ENCODE measurements at regions not wholly inside any gene's neighbourhood (a gene's known extent, or its start where the extent isn't known, plus 50 kb on each side); places are given as distances from the start of the nearest gene placed in this dataset.

- no peak for DNase-seq
- POLR2A ChIA-PET: no interaction called here
- no peak overlapping the region for H3K4me3 Mint-ChIP-seq
- peaks cover 0 to 2% (median 0%) of the 10 kb centered on the region in 5 donors for H3K27me3 Mint-ChIP-seq
- H3K9me3 Mint-ChIP-seq: peaks cover 0 to 2% (median 0%) of the 10 kb centered on the region in 9 donors
- H3K4me1 Mint-ChIP-seq: peaks cover 7 to 14% (median 9%) of the 10 kb centered on the region in 4 donors
- no peak overlapping the region for H3K27ac Mint-ChIP-seq
- no peak for ATAC-seq
- no peaks in the 10 kb centered on the region for H3K36me3 Mint-ChIP-seq
Measured at GRCh38 chr2:8022908-8023640, 658.8 kb upstream of the ID2 start.

- peaks cover 7 to 14% (median 9%) of the 10 kb centered on the region in 4 donors for H3K4me1 Mint-ChIP-seq
- POLR2A ChIA-PET: no interaction called here
Measured at GRCh38 chr2:8024506-8024905, 657.4 kb upstream of the ID2 start.

GRCh38 chr2:8026381-8026780, 655.5 kb upstream of the ID2 start:
- POLR2A ChIA-PET: no interaction called here
- H3K4me1 Mint-ChIP-seq: peaks cover 7 to 14% (median 9%) of the 10 kb centered on the region in 4 donors
- H3K36me3 Mint-ChIP-seq: no peaks in the 10 kb centered on the region
- no peak overlapping the region for H3K4me3 Mint-ChIP-seq
- peak overlapping the region in 1 of 10 donors; percentile 63 for H3K27ac Mint-ChIP-seq
- peaks cover 0 to 2% (median 0%) of the 10 kb centered on the region in 5 donors for H3K27me3 Mint-ChIP-seq
- no peak for DNase-seq
- H3K9me3 Mint-ChIP-seq: no peaks in the 10 kb centered on the region
- no peak for ATAC-seq

More at GRCh38 chr2:8024506-8024905, 657.4 kb upstream of the ID2 start:
- Mint-ChIP-seq H3K9me3 (peaks cover 0 to under 1% (median 0%) of the 10 kb centered on the region in 9 donors), H3K27ac (no peak overlapping the region), H3K4me3 (no peak overlapping the region), H3K27me3 (peaks cover 0 to 2% (median 0%) of the 10 kb centered on the region in 5 donors), H3K36me3 (no peaks in the 10 kb centered on the region)
- ATAC-seq (no peak), DNase-seq (no peak)

- H3K36me3 Mint-ChIP-seq: no peaks in the 10 kb centered on the region
- no peak for DNase-seq
- peak overlapping the region in 1 of 10 donors; percentile 86 for H3K27ac Mint-ChIP-seq
Measured at GRCh38 chr2:8027387-8027786, 654.5 kb upstream of the ID2 start.

GRCh38 chr2:8028036-8028435, 653.8 kb upstream of the ID2 start:
- Mint-ChIP-seq H3K4me3 (no peak overlapping the region), H3K9me3 (no peaks in the 10 kb centered on the region), H3K36me3 (no peaks in the 10 kb centered on the region), H3K4me1 (peaks cover 5 to 6% (median 5%) of the 10 kb centered on the region in 4 donors), H3K27me3 (peaks cover 0 to 2% (median 0%) of the 10 kb centered on the region in 5 donors), H3K27ac (no peak overlapping the region)
- ATAC-seq (no peak), DNase-seq (no peak)
- POLR2A ChIA-PET: no interaction called here

More at GRCh38 chr2:8027387-8027786, 654.5 kb upstream of the ID2 start:
- no peaks in the 10 kb centered on the region for H3K9me3 Mint-ChIP-seq
- no peak overlapping the region for H3K4me3 Mint-ChIP-seq
- POLR2A ChIA-PET: no interaction called here
- H3K27me3 Mint-ChIP-seq: peaks cover 0 to 2% (median 0%) of the 10 kb centered on the region in 5 donors
- peaks cover 6 to 11% (median 7%) of the 10 kb centered on the region in 4 donors for H3K4me1 Mint-ChIP-seq
- no peak for ATAC-seq

GRCh38 chr2:8028436-8028835, 653.4 kb upstream of the ID2 start:
- ATAC-seq: no peak
- no peak for DNase-seq
- Mint-ChIP-seq H3K9me3 (no peaks in the 10 kb centered on the region), H3K4me1 (peaks cover under 1 to 4% (median 1%) of the 10 kb centered on the region in 4 donors), H3K4me3 (no peak overlapping the region), H3K36me3 (no peaks in the 10 kb centered on the region), H3K27ac (no peak overlapping the region), H3K27me3 (peaks cover 0 to 2% (median 0%) of the 10 kb centered on the region in 5 donors)
- POLR2A ChIA-PET: no interaction called here

GRCh38 chr2:8028981-8029380, 652.9 kb upstream of the ID2 start:
- Mint-ChIP-seq H3K4me3 (no peak overlapping the region), H3K36me3 (no peaks in the 10 kb centered on the region), H3K27ac (no peak overlapping the region), H3K4me1 (peaks cover 0 to 2% (median 0%) of the 10 kb centered on the region in 4 donors), H3K9me3 (no peaks in the 10 kb centered on the region), H3K27me3 (peaks cover 0 to 2% (median 0%) of the 10 kb centered on the region in 5 donors)
- POLR2A ChIA-PET: no interaction called here
- DNase-seq: no peak
- ATAC-seq: no peak

GRCh38 chr2:8030573-8031303, 651.1 kb upstream of the ID2 start:
- no peaks in the 10 kb centered on the region for H3K4me1 Mint-ChIP-seq
- no peaks in the 10 kb centered on the region for H3K9me3 Mint-ChIP-seq
- DNase-seq: no peak
- POLR2A ChIA-PET: no interaction called here
- no peak for ATAC-seq
- H3K36me3 Mint-ChIP-seq: no peaks in the 10 kb centered on the region
- no peak overlapping the region for H3K4me3 Mint-ChIP-seq
- H3K27ac Mint-ChIP-seq: no peak overlapping the region
- H3K27me3 Mint-ChIP-seq: peaks cover 0 to 2% (median 0%) of the 10 kb centered on the region in 5 donors

- H3K4me1 Mint-ChIP-seq: no peaks in the 10 kb centered on the region
- H3K27ac Mint-ChIP-seq: peak overlapping the region in 1 of 10 donors; percentile 46
- no peaks in the 10 kb centered on the region for H3K9me3 Mint-ChIP-seq
- H3K4me3 Mint-ChIP-seq: no peak overlapping the region
- no peak for DNase-seq
- POLR2A ChIA-PET: no interaction called here
- ATAC-seq: no peak
- H3K36me3 Mint-ChIP-seq: no peaks in the 10 kb centered on the region
- peaks cover 0 to 2% (median 0%) of the 10 kb centered on the region in 5 donors for H3K27me3 Mint-ChIP-seq
Measured at GRCh38 chr2:8031370-8031769, 650.5 kb upstream of the ID2 start.

- POLR2A ChIA-PET: no interaction called here
- H3K9me3 Mint-ChIP-seq: no peaks in the 10 kb centered on the region
- H3K27ac Mint-ChIP-seq: no peak overlapping the region
- no peak overlapping the region for H3K4me3 Mint-ChIP-seq
- H3K27me3 Mint-ChIP-seq: no peaks in the 10 kb centered on the region
- no peaks in the 10 kb centered on the region for H3K36me3 Mint-ChIP-seq
- ATAC-seq: no peak
- no peaks in the 10 kb centered on the region for H3K4me1 Mint-ChIP-seq
- DNase-seq: no peak
Measured at GRCh38 chr2:8033546-8034096, 648.2 kb upstream of the ID2 start.

- Mint-ChIP-seq H3K27me3 (no peaks in the 10 kb centered on the region), H3K9me3 (no peaks in the 10 kb centered on the region), H3K36me3 (no peaks in the 10 kb centered on the region), H3K27ac (no peak overlapping the region), H3K4me3 (no peak overlapping the region), H3K4me1 (peaks cover 0 to 1% (median 0%) of the 10 kb centered on the region in 4 donors)
- POLR2A ChIA-PET: no interaction called here
- ATAC-seq (no peak), DNase-seq (no peak)
Measured at GRCh38 chr2:8036366-8036765, 645.5 kb upstream of the ID2 start.

- POLR2A ChIA-PET: no interaction called here
- no peaks in the 10 kb centered on the region for H3K36me3 Mint-ChIP-seq
Measured at GRCh38 chr2:8039732-8040131, 642.1 kb upstream of the ID2 start.

GRCh38 chr2:8043295-8043694, 638.6 kb upstream of the ID2 start:
- DNase-seq: no peak
- no peak for ATAC-seq
- POLR2A ChIA-PET: no interaction called here
- H3K4me1 Mint-ChIP-seq: peaks cover 0 to 7% (median 0%) of the 10 kb centered on the region in 4 donors
- H3K36me3 Mint-ChIP-seq: no peaks in the 10 kb centered on the region
- H3K27ac Mint-ChIP-seq: no peak overlapping the region
- H3K27me3 Mint-ChIP-seq: peaks cover 0 to 7% (median 3%) of the 10 kb centered on the region in 5 donors
- H3K9me3 Mint-ChIP-seq: peaks cover 0 to 5% (median 0%) of the 10 kb centered on the region in 9 donors
- no peak overlapping the region for H3K4me3 Mint-ChIP-seq

More at GRCh38 chr2:8039732-8040131, 642.1 kb upstream of the ID2 start:
- peaks cover 0 to 4% (median 0%) of the 10 kb centered on the region in 5 donors for H3K27me3 Mint-ChIP-seq
- H3K4me1 Mint-ChIP-seq: peaks cover 0 to 2% (median 0%) of the 10 kb centered on the region in 4 donors
- no peak overlapping the region for H3K27ac Mint-ChIP-seq
- no peak for ATAC-seq
- no peak overlapping the region for H3K4me3 Mint-ChIP-seq
- H3K9me3 Mint-ChIP-seq: peaks cover 0 to 5% (median 0%) of the 10 kb centered on the region in 9 donors
- DNase-seq: no peak
